ENCODE measurements at regions not wholly inside any gene's neighbourhood (a gene's known extent, or its start where the extent isn't known, plus 50 kb on each side); places are given as distances from the start of the nearest gene placed in this dataset.
A peak's percentile ranks its signal among the peaks of the same experiment; 100 is the strongest.

DNA sequence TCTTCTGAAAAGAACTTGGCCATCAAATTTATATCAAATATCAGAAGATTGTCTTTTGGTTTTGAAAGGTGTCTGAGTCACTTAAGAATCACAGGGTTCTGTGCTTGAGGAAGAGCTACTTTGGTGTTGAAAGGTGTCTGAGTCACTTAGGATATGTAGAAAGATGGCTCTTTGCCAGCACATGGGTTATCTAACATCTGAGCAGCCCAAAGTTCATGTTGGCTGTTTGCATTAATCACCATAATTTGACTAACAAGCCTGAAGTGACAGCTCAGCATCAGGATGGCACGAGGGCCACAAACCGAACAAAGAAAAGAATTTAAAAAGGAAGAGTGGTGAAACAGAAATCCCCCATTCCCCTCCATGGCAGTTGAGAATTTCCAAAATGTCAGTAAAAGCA, 190.5 kb upstream of the CMC1 start:
- POLR2A ChIA-PET (ENCODE audit: unreplicated experiment), result no interaction called here
- Histone ChIP-seq H3K9me2 (replicated peaks; ENCODE audit: low read length) (no peaks in the 10 kb centered on the region), H3K9ac (ENCODE audit: low read length) (peak overlapping the region; percentile 43), H2AFZ (ENCODE audit: low read length) (no peak overlapping the region), H3K4me2 (ENCODE audit: low read length) (peak overlapping the region; percentile 66), H3K9me3 (ENCODE audit: low read length) (no peaks in the 10 kb centered on the region), H3K4me3 (ENCODE audit: low read length) (no peak overlapping the region), H3K27me3 (ENCODE audit: low read length) (no peaks in the 10 kb centered on the region), H3F3A (ENCODE audit: low read length, unreplicated experiment) (no peaks in the 10 kb centered on the region), H3K4me1 (ENCODE audit: insufficient read depth, low read length) (peaks cover 55% of the 10 kb centered on the region), H3K27ac (ENCODE audit: low read length) (peak overlapping the region; percentile 58), H3K36me3 (ENCODE audit: low read depth, low read length) (no peaks in the 10 kb centered on the region), H3K79me2 (ENCODE audit: low read length) (no peaks in the 10 kb centered on the region), H4K20me1 (ENCODE audit: low read length) (no peaks in the 10 kb centered on the region)
- no TSS peak for BruUV-seq (replicated peaks)
- intact Hi-C loops (cut with micrococcal nuclease), result loop anchor here (2.0 to 10.0 kb wide), 3 partner anchors 28 to 234 kb away; no protein-coding TSS in a partner anchor
- CTCF ChIA-PET, result no interaction called here
- ATAC-seq (peak; percentile 69), DNase-seq (peak; percentile 97)
- TF ChIP-seq EZH2 (IDR thresholded peaks at IDR 0.05; ENCODE audit: low read length, unreplicated experiment) (no peak), EZH2phosphoT487 (IDR thresholded peaks at IDR 0.05; ENCODE audit: borderline replicate concordance, low read length) (no peak)
- TF ChIP-seq, protein P1, sequence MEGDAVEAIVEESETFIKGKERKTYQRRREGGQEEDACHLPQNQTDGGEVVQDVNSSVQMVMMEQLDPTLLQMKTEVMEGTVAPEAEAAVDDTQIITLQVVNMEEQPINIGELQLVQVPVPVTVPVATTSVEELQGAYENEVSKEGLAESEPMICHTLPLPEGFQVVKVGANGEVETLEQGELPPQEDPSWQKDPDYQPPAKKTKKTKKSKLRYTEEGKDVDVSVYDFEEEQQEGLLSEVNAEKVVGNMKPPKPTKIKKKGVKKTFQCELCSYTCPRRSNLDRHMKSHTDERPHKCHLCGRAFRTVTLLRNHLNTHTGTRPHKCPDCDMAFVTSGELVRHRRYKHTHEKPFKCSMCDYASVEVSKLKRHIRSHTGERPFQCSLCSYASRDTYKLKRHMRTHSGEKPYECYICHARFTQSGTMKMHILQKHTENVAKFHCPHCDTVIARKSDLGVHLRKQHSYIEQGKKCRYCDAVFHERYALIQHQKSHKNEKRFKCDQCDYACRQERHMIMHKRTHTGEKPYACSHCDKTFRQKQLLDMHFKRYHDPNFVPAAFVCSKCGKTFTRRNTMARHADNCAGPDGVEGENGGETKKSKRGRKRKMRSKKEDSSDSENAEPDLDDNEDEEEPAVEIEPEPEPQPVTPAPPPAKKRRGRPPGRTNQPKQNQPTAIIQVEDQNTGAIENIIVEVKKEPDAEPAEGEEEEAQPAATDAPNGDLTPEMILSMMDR (conservative IDR thresholded peaks at IDR 0.05; ENCODE audit: low read depth, low read length), result no peak

DNA sequence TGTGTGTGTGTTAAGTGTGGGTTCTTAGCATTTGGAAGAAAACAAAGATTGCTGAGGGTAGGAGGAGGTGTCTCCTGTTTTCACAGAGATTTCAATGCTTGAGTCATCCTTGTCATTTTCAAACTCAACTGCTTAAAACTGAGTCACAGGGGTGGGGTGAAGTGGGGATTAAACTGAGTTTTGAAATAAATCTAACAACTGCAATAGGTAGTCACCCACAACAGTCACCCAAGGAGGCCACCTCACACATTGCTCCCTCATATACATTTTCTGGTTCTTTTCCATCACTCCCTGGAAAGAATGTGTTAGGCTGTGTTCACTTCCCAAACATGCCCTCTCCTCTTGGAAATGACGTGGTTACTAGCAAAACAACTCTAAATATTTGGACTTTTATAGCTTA, 187.7 kb upstream of the CMC1 start:
- DNase-seq (peak; percentile 93), ATAC-seq (peak; percentile 79)
- ChIA-PET POLR2A (ENCODE audit: unreplicated experiment) (no interaction called here), CTCF (interaction anchor here (0.6 kb wide), 2 partner anchors 85 to 87 kb away, joined by 3 to 4 read pairs; no protein-coding TSS in a partner anchor)
- Histone ChIP-seq H3K4me3 (ENCODE audit: low read length) (peak overlapping the region; percentile 5; the same call in 1 of the 2 replicates), H3K27me3 (ENCODE audit: low read length) (no peaks in the 10 kb centered on the region), H3K9me3 (ENCODE audit: low read length) (no peaks in the 10 kb centered on the region), H3K4me2 (ENCODE audit: low read length) (peak overlapping the region; percentile 59), H3K4me1 (ENCODE audit: insufficient read depth, low read length) (peaks cover 55% of the 10 kb centered on the region), H2AFZ (ENCODE audit: low read length) (no peak overlapping the region), H3K27ac (ENCODE audit: low read length) (peak overlapping the region; percentile 82), H4K20me1 (ENCODE audit: low read length) (no peaks in the 10 kb centered on the region), H3K9ac (ENCODE audit: low read length) (peak overlapping the region; percentile 42; the same call in 1 of the 2 replicates), H3K9me2 (replicated peaks; ENCODE audit: low read length) (no peaks in the 10 kb centered on the region), H3K79me2 (ENCODE audit: low read length) (no peaks in the 10 kb centered on the region), H3K36me3 (ENCODE audit: low read depth, low read length) (no peaks in the 10 kb centered on the region), H3F3A (ENCODE audit: low read length, unreplicated experiment) (no peaks in the 10 kb centered on the region)
- intact Hi-C loops (cut with micrococcal nuclease), result loop anchor here (1.0 to 10.0 kb wide), 3 partner anchors 71 to 231 kb away; partner anchors contain the start of gene CMC1
- TF ChIP-seq, protein P1 (conservative IDR thresholded peaks at IDR 0.05; ENCODE audit: low read depth, low read length), result no peak
- no peak for TF ChIP-seq EZH2phosphoT487 (IDR thresholded peaks at IDR 0.05; ENCODE audit: borderline replicate concordance, low read length)
- no peak for TF ChIP-seq EZH2 (IDR thresholded peaks at IDR 0.05; ENCODE audit: low read length, unreplicated experiment)
- no TSS peak for BruUV-seq (replicated peaks)

- CTCF ChIA-PET, result no interaction called here
- H3K27ac ChIP-seq (ENCODE audit: low read length), result no peak overlapping the region
- POLR2A ChIA-PET (ENCODE audit: unreplicated experiment), result no interaction called here
- no TSS peak for BruUV-seq (replicated peaks)
- no peak overlapping the region for H3K9ac ChIP-seq (ENCODE audit: low read length)
- H3K9me2 ChIP-seq (replicated peaks; ENCODE audit: low read length), result no peaks in the 10 kb centered on the region
- no peaks in the 10 kb centered on the region for H3K36me3 ChIP-seq (ENCODE audit: low read depth, low read length)
- intact Hi-C loops (cut with micrococcal nuclease), result loop anchor here (10.0 kb wide), 2 partner anchors 68 to 228 kb away; no protein-coding TSS in a partner anchor
- H3K4me3 ChIP-seq (ENCODE audit: low read length), result no peak overlapping the region
- H3K4me1 ChIP-seq (ENCODE audit: insufficient read depth, low read length), result peaks cover 30% of the 10 kb centered on the region
- no peaks in the 10 kb centered on the region for H3K9me3 ChIP-seq (ENCODE audit: low read length)
- no peaks in the 10 kb centered on the region for H3F3A ChIP-seq (ENCODE audit: low read length, unreplicated experiment)
- no peaks in the 10 kb centered on the region for H4K20me1 ChIP-seq (ENCODE audit: low read length)
- H3K79me2 ChIP-seq (ENCODE audit: low read length), result no peaks in the 10 kb centered on the region
- TF ChIP-seq, protein P1 (conservative IDR thresholded peaks at IDR 0.05; ENCODE audit: low read depth, low read length), result no peak
- TF ChIP-seq EZH2phosphoT487 (IDR thresholded peaks at IDR 0.05; ENCODE audit: borderline replicate concordance, low read length), result no peak
- TF ChIP-seq EZH2 (IDR thresholded peaks at IDR 0.05; ENCODE audit: low read length, unreplicated experiment), result no peak
- H3K27me3 ChIP-seq (ENCODE audit: low read length), result no peaks in the 10 kb centered on the region
- no peak for DNase-seq
- no peak overlapping the region for H3K4me2 ChIP-seq (ENCODE audit: low read length)
- ATAC-seq, result no peak
- no peak overlapping the region for H2AFZ ChIP-seq (ENCODE audit: low read length)
Observed at GRCh38 chr3:28056806-28057205, 184.6 kb upstream of the CMC1 start.

Measured in PC-3 (cell line).